ENCODE measurements at regions not wholly inside any gene's neighbourhood (a gene's known extent, or its start where the extent isn't known, plus 50 kb on each side); places are given as distances from the start of the nearest gene placed in this dataset.

- TF ChIP-seq CTCF (IDR thresholded peaks at IDR 0.05; ENCODE audit: insufficient read depth, low read length, poor library complexity, severe bottlenecking) (no peak), EZH2phosphoT487 (conservative IDR thresholded peaks at IDR 0.05; ENCODE audit: low read length) (no peak)
Observed at GRCh38 chr1:206411321-206411720, 59.0 kb upstream of the IKBKE start.

Measured in SU-DHL-6 (cell line).